ENCODE measurements at regions not wholly inside any gene's neighbourhood (a gene's known extent, or its start where the extent isn't known, plus 50 kb on each side); places are given as distances from the start of the nearest gene placed in this dataset.

GRCh38 chr4:74665346-74665745 lies 129.0 kb downstream of the BTC start:
- Histone ChIP-seq H3K4me1 (no peaks in the 10 kb centered on the region), H3K4me2 (ENCODE audit: low read length) (no peak overlapping the region), H3K36me3 (ENCODE audit: control insufficient read depth, insufficient read depth, low read length) (no peaks in the 10 kb centered on the region), H3K9me3 (ENCODE audit: control insufficient read depth, low read length) (no peaks in the 10 kb centered on the region), H3K27ac (no peak overlapping the region), H3K4me3 (ENCODE audit: low read depth, low read length) (no peak overlapping the region), H2AFZ (no peak overlapping the region), H3K9ac (no peak overlapping the region), H3K27me3 (ENCODE audit: control insufficient read depth, insufficient read depth, low read length) (no peaks in the 10 kb centered on the region), H3K79me2 (no peaks in the 10 kb centered on the region)
- no peak for TF ChIP-seq CTCF (IDR thresholded peaks at IDR 0.05)

DNA sequence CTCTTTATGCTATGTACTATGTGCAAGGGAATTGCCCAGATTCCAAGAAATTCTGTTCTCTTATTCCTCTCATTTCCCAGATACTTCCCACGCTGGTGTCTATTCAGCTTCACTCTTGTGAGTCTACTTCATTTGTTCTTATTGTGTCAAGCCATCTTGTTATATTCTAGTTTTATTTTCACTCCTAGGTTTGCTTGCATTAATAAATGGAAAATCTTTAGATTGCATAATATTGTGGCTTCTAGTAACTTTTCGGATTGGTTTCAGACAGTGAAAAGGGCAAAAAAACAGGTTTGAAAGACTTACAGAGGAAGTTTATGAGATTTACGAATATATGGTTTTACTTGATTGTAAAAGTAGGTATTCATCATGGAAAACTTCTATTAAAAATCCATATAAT lies 128.4 kb downstream of the BTC start:
- Histone ChIP-seq H3K4me1 (no peaks in the 10 kb centered on the region), H3K27me3 (ENCODE audit: control insufficient read depth, insufficient read depth, low read length) (no peaks in the 10 kb centered on the region), H3K27ac (no peak overlapping the region), H3K36me3 (ENCODE audit: control insufficient read depth, insufficient read depth, low read length) (no peaks in the 10 kb centered on the region), H3K4me3 (ENCODE audit: low read depth, low read length) (no peak overlapping the region), H3K79me2 (no peaks in the 10 kb centered on the region), H3K4me2 (ENCODE audit: low read length) (no peak overlapping the region), H3K9ac (no peak overlapping the region), H2AFZ (no peak overlapping the region), H3K9me3 (ENCODE audit: control insufficient read depth, low read length) (no peaks in the 10 kb centered on the region)
- no peak for TF ChIP-seq CTCF (IDR thresholded peaks at IDR 0.05)

GRCh38 chr4:74667438-74667837 lies 126.9 kb downstream of the BTC start:
- Histone ChIP-seq H3K27me3 (ENCODE audit: control insufficient read depth, insufficient read depth, low read length) (no peaks in the 10 kb centered on the region), H3K79me2 (no peaks in the 10 kb centered on the region), H3K9ac (no peak overlapping the region), H3K27ac (no peak overlapping the region), H3K36me3 (ENCODE audit: control insufficient read depth, insufficient read depth, low read length) (no peaks in the 10 kb centered on the region), H3K4me2 (ENCODE audit: low read length) (no peak overlapping the region), H3K4me1 (no peaks in the 10 kb centered on the region), H3K9me3 (ENCODE audit: control insufficient read depth, low read length) (no peaks in the 10 kb centered on the region), H3K4me3 (ENCODE audit: low read depth, low read length) (no peak overlapping the region), H2AFZ (no peak overlapping the region)
- no peak for TF ChIP-seq CTCF (IDR thresholded peaks at IDR 0.05)

- Histone ChIP-seq H3K4me3 (ENCODE audit: low read depth, low read length) (no peak overlapping the region), H3K9me3 (ENCODE audit: control insufficient read depth, low read length) (no peaks in the 10 kb centered on the region), H3K9ac (no peak overlapping the region), H3K79me2 (no peaks in the 10 kb centered on the region), H3K27ac (no peak overlapping the region), H3K27me3 (ENCODE audit: control insufficient read depth, insufficient read depth, low read length) (no peaks in the 10 kb centered on the region), H3K36me3 (ENCODE audit: control insufficient read depth, insufficient read depth, low read length) (no peaks in the 10 kb centered on the region), H3K4me1 (no peaks in the 10 kb centered on the region), H2AFZ (no peak overlapping the region), H3K4me2 (ENCODE audit: low read length) (no peak overlapping the region)
- TF ChIP-seq CTCF (IDR thresholded peaks at IDR 0.05), result no peak
Measured at GRCh38 chr4:74667944-74668343, 126.4 kb downstream of the BTC start.

GRCh38 chr4:74669702-74670101 lies 124.6 kb downstream of the BTC start:
- H3K36me3 ChIP-seq (ENCODE audit: control insufficient read depth, insufficient read depth, low read length), result no peaks in the 10 kb centered on the region
- H3K27ac ChIP-seq, result no peak overlapping the region
- H3K9ac ChIP-seq, result no peak overlapping the region
- H3K9me3 ChIP-seq (ENCODE audit: control insufficient read depth, low read length), result no peaks in the 10 kb centered on the region
- no peak overlapping the region for H3K4me3 ChIP-seq (ENCODE audit: low read depth, low read length)
- no peak for TF ChIP-seq CTCF (IDR thresholded peaks at IDR 0.05)
- no peaks in the 10 kb centered on the region for H3K4me1 ChIP-seq
- H3K79me2 ChIP-seq, result no peaks in the 10 kb centered on the region
- H3K27me3 ChIP-seq (ENCODE audit: control insufficient read depth, insufficient read depth, low read length), result no peaks in the 10 kb centered on the region
- H3K4me2 ChIP-seq (ENCODE audit: low read length), result no peak overlapping the region
- H2AFZ ChIP-seq, result no peak overlapping the region
